OCI-M2 (cell line): ENCODE measurements at regions not wholly inside any gene's neighbourhood (a gene's known extent, or its start where the extent isn't known, plus 50 kb on each side); places are given as distances from the start of the nearest gene placed in this dataset.

Experiments used
- DNase-seq: peaks from one replicate; lab custom pipeline; 2025; ENCODE audit not compliant: unreplicated experiment; lab: John Stamatoyannopoulos, UW

DNA sequence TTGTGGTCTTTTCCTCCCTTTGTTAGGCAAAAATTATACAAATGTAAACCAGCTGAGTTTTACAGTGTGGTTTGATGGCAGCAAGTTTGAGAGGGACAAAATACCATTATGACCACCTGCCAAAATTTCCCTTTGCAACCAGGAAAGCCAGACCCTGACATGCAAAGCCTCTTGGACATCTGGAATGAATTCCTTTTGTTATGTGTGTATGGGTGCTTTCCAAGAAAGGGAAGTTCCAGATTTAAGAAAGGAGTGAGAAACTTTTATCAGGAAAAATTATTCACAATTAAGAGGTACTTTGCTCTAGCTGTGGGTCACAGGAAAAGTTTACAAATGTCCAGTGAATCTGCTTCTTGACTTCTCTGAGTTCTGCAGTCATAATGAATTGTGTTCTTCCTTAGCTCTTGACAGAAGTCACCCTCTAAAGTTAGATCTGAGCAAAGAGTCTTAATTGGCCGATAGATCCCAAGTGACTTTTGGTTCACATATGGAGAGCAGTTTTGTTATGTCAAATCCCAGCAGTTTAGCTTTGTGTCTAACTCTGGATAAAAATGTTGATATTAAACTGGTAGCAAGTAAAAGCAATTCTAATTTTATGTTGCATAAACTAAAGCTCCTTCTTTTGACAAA is 295.9 kb upstream of the ZNF608 start:
- no peak for DNase-seq

- DNase-seq = no peak
Measured at GRCh38 chr5:125043781-125044391, 297.4 kb upstream of the ZNF608 start.

DNA sequence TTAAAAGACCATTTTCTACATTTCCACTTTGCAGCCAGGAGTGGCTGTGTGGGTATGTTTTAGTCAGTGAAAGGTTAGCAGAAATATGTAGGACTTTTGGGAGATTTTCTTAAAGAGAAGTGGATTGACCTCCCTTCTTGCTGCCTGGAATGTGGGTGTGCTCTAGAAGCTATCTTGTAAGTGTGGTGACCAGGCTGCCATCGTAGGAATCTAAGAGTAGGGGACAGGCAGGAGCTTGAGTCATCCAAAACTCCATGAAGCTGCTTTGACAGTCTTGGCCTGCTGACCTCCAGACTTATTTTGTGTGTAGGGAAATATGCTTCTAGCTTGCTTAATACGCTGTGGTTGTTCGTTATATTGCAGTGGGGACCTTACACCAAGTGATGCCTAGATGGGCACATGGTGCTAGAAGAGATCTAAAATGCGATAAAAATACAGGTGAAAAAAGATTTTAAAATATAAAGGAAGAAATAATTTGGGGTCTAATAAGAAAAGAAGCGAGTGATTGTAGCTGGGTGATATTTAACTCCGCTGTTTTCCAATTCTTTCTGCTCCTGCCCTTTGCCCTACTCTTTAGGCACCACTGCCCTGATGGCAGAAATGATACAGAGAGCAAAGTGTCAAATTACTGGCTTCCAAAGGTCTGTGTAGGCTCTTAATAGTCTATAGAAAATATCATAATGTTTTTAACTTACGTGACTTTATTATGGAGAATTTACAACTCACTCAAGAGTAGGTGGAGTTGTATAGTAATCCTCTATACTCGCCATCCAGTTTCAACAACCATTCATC is 298.2 kb upstream of the ZNF608 start:
- no peak for DNase-seq

GRCh38 chr5:125045646-125046045 is 299.2 kb upstream of the ZNF608 start:
- DNase-seq = no peak

DNA sequence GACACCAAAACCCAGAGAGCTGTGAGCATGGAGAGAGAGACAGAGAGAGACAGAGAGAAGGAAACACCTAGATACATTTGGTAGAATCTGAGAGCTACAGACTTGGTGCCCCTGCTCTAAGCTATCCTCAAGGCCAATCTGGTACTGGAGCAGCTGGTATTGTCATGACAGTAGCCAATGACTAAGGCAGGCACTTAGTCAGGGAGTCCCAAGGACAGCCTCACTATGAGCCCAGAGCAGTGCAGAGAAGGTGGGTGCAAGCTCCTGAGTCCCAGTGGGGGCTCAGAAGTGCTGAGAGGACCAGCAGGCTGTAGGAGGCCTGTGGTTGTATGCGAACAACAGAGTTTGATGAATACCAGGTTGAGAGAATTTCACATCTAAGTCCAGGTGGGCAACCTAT is 300.4 kb upstream of the ZNF608 start:
- DNase-seq = no peak

DNA sequence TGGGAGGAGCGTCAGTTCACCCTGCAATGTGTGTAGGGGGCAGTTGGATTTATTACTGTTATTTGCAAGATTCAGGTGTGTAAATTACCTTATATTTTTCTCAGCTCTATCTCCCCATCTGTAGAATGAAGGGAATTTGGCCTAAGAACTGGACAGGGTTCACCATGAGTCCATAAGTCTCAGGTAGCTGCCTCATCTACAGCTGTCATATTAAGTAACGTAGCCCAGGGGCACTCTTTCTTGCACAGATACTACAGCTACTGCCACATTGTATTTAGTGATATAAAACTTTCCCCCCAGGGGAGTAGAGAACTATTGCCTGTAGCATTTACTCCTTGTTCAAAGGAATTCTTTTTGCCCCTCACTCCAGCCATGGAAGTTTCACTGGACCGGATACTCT is 301.4 kb upstream of the ZNF608 start:
- no peak for DNase-seq

- no peak for DNase-seq
Measured at GRCh38 chr5:125049721-125050702, 303.6 kb upstream of the ZNF608 start.

DNA sequence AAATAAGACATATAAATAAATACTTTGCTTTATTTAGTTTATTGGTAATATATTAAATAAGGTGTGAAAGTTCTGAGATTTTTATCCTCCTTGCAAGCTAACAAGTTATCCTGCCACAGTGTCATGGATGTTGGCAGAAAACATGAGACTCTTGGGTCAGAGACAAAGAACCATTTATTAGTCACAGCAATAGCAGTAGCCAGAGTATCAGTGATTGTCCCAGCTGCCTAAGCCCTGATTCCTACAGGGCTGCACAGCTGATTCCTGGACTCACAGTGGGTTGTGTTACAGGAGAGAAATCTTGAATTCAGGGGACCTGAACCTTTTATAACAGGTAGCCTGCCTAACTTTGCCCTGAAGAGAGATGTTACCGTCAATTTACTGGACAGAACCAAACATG is 304.5 kb upstream of the ZNF608 start:
- no peak for DNase-seq

- DNase-seq = no peak
Measured at GRCh38 chr5:125052584-125052983, 306.1 kb upstream of the ZNF608 start.

- no peak for DNase-seq
Measured at GRCh38 chr5:125053179-125053578, 306.7 kb upstream of the ZNF608 start.

GRCh38 chr5:125054146-125054545 is 307.7 kb upstream of the ZNF608 start:
- no peak for DNase-seq

DNA sequence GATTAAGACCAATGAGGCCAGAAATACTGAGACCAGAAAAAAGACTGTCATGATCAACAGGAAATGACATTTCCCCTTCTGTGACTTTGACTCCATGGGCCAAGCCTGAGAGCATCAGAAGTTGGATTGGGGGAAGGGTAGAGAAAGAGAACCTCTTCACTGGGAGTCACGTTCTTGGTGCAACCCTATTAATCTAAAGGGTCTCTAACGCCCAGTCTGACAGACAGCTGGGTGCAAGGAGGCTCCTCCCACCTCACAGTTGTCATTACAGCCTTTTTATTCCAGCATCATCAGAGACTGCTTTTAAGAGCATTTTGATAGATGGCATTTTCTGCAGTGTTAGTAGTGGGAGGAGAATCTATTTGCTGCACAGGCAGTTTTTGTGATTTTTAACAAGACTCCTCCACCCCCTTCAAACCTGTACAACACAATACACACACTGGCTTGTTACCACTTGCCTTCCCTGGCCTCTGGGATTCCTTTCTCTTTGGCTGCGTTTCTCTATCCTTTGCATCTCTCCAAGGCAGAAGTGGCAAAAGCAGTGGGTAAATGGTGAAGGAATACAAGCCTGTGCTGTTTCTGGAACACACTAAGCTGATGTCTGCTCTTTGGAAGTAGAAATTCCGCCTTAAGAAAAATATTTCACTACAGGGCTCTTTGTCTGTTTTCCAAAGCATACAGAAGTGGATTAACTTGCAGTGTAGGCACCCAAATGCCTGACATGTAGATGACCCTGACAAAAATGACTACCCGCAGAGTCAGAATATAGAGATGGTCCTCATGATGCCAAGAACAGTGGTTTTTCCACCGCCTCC is 310.4 kb upstream of the ZNF608 start:
- DNase-seq = no peak

- DNase-seq = no peak
Measured at GRCh38 chr5:125057912-125058826, 311.7 kb upstream of the ZNF608 start.

DNA sequence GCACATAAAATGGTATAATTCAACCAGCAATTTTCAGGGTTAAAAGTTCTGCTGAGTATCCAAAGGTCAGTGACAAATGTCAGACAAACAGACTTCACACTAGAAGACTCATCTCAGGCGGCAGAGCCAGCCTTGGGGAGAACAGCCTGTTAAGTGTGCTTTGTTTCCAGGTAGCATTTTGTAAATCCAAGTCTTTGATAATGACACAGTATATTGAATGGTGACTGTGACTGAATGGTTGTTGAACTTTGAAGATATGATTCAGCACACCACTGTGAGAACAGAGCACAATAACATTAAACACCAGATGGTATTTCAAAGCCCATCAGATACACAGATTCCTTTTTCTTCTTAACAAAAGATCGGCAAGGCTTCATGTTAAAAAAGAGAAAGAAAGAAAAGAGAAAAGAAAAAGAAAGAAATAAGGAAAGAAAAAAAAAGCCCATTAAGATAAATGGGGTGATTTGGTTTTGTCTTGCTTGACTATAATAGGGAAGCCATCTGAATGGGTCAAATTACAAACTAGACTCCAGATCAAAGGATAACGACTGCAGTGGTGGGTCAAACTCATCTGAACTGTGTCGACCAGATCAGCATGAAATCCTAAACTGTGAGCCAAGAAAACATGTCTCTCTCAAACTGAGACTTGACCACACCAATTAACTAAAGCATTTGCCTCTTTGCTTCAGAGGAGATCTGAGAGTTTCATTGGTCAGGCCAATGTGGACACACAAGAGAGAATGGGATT is 313.0 kb upstream of the ZNF608 start:
- DNase-seq = no peak

GRCh38 chr5:125061726-125062125 is 315.3 kb upstream of the ZNF608 start:
- no peak for DNase-seq

- no peak for DNase-seq
Measured at GRCh38 chr5:125064621-125065438, 318.4 kb upstream of the ZNF608 start.

GRCh38 chr5:125065741-125066140 is 319.3 kb upstream of the ZNF608 start:
- no peak for DNase-seq

DNA sequence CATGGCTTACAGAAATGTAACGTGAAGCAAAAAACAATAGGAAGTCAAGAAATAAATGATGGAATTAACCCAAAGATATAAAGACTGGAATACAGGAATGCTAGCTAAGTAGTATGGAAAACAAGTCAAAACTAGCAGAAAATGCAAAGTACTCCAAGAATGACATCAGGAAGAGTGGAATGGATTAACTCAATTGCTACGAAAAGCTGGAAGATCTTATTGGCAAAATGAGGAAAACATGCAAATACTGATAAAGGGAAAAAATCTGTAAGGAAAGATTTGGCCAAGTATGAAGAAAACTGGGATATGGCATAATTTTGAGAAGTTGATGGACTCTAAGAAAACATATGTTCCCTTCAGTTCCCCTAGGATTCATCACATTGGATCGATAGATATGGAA is 324.5 kb upstream of the ZNF608 start:
- DNase-seq = no peak
